Panc1 (cell line): ENCODE measurements at regions not wholly inside any gene's neighbourhood (a gene's known extent, or its start where the extent isn't known, plus 50 kb on each side); places are given as distances from the start of the nearest gene placed in this dataset.

Experiments
- POLR2AphosphoS5 ChIP-seq: IDR thresholded peaks from 2 replicates; pipeline ENCODE4 v1.6.1; 2012; ENCODE audit warnings: mild to moderate bottlenecking, low read depth, low read length, moderate library complexity
- TF ChIP-seq, protein P1 (sequence below): fragments of 450-650 bp; IDR thresholded peaks from 2 replicates; pipeline ENCODE4 v1.5.1; 2017; ENCODE audit warnings: mild to moderate bottlenecking

DNA sequence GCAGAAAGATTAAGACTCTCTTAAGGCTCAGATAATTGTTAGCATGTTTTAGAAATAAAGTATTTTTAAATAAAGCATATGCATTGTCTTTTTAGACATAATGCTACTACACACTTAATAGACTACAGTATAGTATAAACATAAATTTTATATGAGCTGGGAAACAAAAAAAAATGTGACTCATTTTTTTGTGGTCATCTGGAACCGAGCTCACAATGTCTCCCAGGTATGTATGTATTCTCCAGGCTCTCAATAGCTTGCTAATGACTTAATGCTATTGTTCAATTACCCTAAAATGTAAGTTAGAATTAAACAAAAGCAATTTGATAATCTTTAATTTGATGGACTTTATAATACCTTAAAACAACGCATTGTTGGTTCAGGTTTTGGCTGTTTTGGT is 167.2 kb downstream of the NUP35 start:
- TF ChIP-seq, protein P1, sequence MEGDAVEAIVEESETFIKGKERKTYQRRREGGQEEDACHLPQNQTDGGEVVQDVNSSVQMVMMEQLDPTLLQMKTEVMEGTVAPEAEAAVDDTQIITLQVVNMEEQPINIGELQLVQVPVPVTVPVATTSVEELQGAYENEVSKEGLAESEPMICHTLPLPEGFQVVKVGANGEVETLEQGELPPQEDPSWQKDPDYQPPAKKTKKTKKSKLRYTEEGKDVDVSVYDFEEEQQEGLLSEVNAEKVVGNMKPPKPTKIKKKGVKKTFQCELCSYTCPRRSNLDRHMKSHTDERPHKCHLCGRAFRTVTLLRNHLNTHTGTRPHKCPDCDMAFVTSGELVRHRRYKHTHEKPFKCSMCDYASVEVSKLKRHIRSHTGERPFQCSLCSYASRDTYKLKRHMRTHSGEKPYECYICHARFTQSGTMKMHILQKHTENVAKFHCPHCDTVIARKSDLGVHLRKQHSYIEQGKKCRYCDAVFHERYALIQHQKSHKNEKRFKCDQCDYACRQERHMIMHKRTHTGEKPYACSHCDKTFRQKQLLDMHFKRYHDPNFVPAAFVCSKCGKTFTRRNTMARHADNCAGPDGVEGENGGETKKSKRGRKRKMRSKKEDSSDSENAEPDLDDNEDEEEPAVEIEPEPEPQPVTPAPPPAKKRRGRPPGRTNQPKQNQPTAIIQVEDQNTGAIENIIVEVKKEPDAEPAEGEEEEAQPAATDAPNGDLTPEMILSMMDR: no peak
- TF ChIP-seq POLR2AphosphoS5: no peak
